ENCODE measurements at regions not wholly inside any gene's neighbourhood (a gene's known extent, or its start where the extent isn't known, plus 50 kb on each side); places are given as distances from the start of the nearest gene placed in this dataset.

DNA sequence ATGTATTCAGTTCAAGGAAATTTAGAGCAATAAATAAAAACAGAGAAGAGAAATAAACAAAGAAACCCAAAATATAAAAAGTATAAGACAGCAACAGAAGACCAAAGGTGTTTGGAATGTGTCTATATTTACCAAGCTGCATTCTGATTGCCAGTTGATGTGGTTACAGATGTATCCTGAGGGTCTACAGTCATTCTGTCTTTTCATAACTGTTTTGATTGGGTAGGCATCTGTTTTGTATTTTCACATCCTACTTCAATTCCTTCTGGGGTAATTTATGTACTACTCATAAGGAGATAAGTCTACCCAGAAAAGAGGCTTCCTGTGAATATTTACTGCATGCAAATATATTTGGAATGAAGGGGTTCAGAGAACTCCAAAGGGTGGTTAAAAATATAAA lies 596.8 kb upstream of the GCFC2 start:
- Histone ChIP-seq H4K20me1 (ENCODE audit: control insufficient read depth, insufficient read depth, low read depth, low read length) (no peaks in the 10 kb centered on the region), H3K27me3 (ENCODE audit: control insufficient read depth, low read length) (no peaks in the 10 kb centered on the region), H3K4me2 (ENCODE audit: low read length) (no peak overlapping the region), H3K36me3 (ENCODE audit: control insufficient read depth, low read length) (no peaks in the 10 kb centered on the region), H3K4me3 (ENCODE audit: low read length) (no peak overlapping the region), H3K9me3 (ENCODE audit: control insufficient read depth, insufficient read depth, low read length) (no peaks in the 10 kb centered on the region), H3K9me2 (replicated peaks; ENCODE audit: control insufficient read depth, low read length) (no peaks in the 10 kb centered on the region), H3K79me2 (ENCODE audit: control insufficient read depth, low read length) (no peaks in the 10 kb centered on the region), H3K4me1 (ENCODE audit: control insufficient read depth, low read length) (peaks cover 5% of the 10 kb centered on the region; the same call in 1 of the 2 replicates), H3K27ac (ENCODE audit: low read depth, low read length) (no peak overlapping the region), H3F3A (ENCODE audit: control insufficient read depth, insufficient read depth) (no peaks in the 10 kb centered on the region)
- TF ChIP-seq EZH2phosphoT487 (IDR thresholded peaks at IDR 0.05; ENCODE audit: borderline replicate concordance, low read length) (no peak), CTCF (IDR thresholded peaks at IDR 0.05; ENCODE audit: low read depth, low read length, poor library complexity, severe bottlenecking) (no peak)

DNA sequence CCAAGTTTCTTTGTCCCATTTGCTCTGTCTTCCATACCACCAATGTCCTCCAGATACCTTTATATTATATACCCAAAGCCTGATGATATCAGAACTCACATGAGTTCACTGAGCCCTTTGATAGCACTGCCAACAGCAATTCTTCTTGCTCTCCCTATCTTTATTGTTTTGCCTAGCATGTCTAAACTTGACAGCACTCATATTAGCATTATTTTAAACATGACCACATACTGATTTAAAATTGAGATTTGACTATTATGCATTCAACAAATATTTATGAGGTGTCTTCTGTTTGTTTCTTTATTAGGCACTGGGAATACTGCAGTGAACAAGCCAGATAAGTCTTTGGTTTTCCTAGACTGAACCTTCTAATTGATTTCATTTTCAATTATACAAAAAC lies 587.3 kb upstream of the GCFC2 start:
- H3F3A ChIP-seq (ENCODE audit: control insufficient read depth, insufficient read depth) = no peaks in the 10 kb centered on the region
- H3K27me3 ChIP-seq (ENCODE audit: control insufficient read depth, low read length) = no peaks in the 10 kb centered on the region
- TF ChIP-seq EZH2phosphoT487 (IDR thresholded peaks at IDR 0.05; ENCODE audit: borderline replicate concordance, low read length) (no peak), CTCF (IDR thresholded peaks at IDR 0.05; ENCODE audit: low read depth, low read length, poor library complexity, severe bottlenecking) (no peak)
- no peaks in the 10 kb centered on the region for H3K9me2 ChIP-seq (replicated peaks; ENCODE audit: control insufficient read depth, low read length)
- H3K79me2 ChIP-seq (ENCODE audit: control insufficient read depth, low read length) = no peaks in the 10 kb centered on the region
- no peaks in the 10 kb centered on the region for H4K20me1 ChIP-seq (ENCODE audit: control insufficient read depth, insufficient read depth, low read depth, low read length)
- no peak overlapping the region for H3K4me3 ChIP-seq (ENCODE audit: low read length)
- H3K4me1 ChIP-seq (ENCODE audit: control insufficient read depth, low read length) = no peaks in the 10 kb centered on the region
- H3K9me3 ChIP-seq (ENCODE audit: control insufficient read depth, insufficient read depth, low read length) = no peaks in the 10 kb centered on the region
- no peaks in the 10 kb centered on the region for H3K36me3 ChIP-seq (ENCODE audit: control insufficient read depth, low read length)
- no peak overlapping the region for H3K27ac ChIP-seq (ENCODE audit: low read depth, low read length)
- no peak overlapping the region for H3K4me2 ChIP-seq (ENCODE audit: low read length)

GRCh38 chr2:76296438-76296837 lies 585.7 kb upstream of the GCFC2 start:
- H3K9me2 ChIP-seq (replicated peaks; ENCODE audit: control insufficient read depth, low read length) = no peaks in the 10 kb centered on the region
- no peaks in the 10 kb centered on the region for H3K4me1 ChIP-seq (ENCODE audit: control insufficient read depth, low read length)
- H4K20me1 ChIP-seq (ENCODE audit: control insufficient read depth, insufficient read depth, low read depth, low read length) = no peaks in the 10 kb centered on the region
- TF ChIP-seq EZH2phosphoT487 (IDR thresholded peaks at IDR 0.05; ENCODE audit: borderline replicate concordance, low read length) (no peak), CTCF (IDR thresholded peaks at IDR 0.05; ENCODE audit: low read depth, low read length, poor library complexity, severe bottlenecking) (no peak)
- no peak overlapping the region for H3K4me2 ChIP-seq (ENCODE audit: low read length)
- no peaks in the 10 kb centered on the region for H3K36me3 ChIP-seq (ENCODE audit: control insufficient read depth, low read length)
- H3K9me3 ChIP-seq (ENCODE audit: control insufficient read depth, insufficient read depth, low read length) = no peaks in the 10 kb centered on the region
- no peaks in the 10 kb centered on the region for H3K79me2 ChIP-seq (ENCODE audit: control insufficient read depth, low read length)
- no peaks in the 10 kb centered on the region for H3K27me3 ChIP-seq (ENCODE audit: control insufficient read depth, low read length)
- H3K27ac ChIP-seq (ENCODE audit: low read depth, low read length) = no peak overlapping the region
- no peaks in the 10 kb centered on the region for H3F3A ChIP-seq (ENCODE audit: control insufficient read depth, insufficient read depth)
- no peak overlapping the region for H3K4me3 ChIP-seq (ENCODE audit: low read length)

- no peaks in the 10 kb centered on the region for H3K9me2 ChIP-seq (replicated peaks; ENCODE audit: control insufficient read depth, low read length)
- H3K36me3 ChIP-seq (ENCODE audit: control insufficient read depth, low read length) = no peaks in the 10 kb centered on the region
- H3K9me3 ChIP-seq (ENCODE audit: control insufficient read depth, insufficient read depth, low read length) = no peaks in the 10 kb centered on the region
- no peaks in the 10 kb centered on the region for H3K27me3 ChIP-seq (ENCODE audit: control insufficient read depth, low read length)
- H3K27ac ChIP-seq (ENCODE audit: low read depth, low read length) = no peak overlapping the region
- no peaks in the 10 kb centered on the region for H3K4me1 ChIP-seq (ENCODE audit: control insufficient read depth, low read length)
- no peaks in the 10 kb centered on the region for H3F3A ChIP-seq (ENCODE audit: control insufficient read depth, insufficient read depth)
- H3K4me2 ChIP-seq (ENCODE audit: low read length) = no peak overlapping the region
- no peak overlapping the region for H3K4me3 ChIP-seq (ENCODE audit: low read length)
- H3K79me2 ChIP-seq (ENCODE audit: control insufficient read depth, low read length) = no peaks in the 10 kb centered on the region
- H4K20me1 ChIP-seq (ENCODE audit: control insufficient read depth, insufficient read depth, low read depth, low read length) = no peaks in the 10 kb centered on the region
- no peak for TF ChIP-seq CTCF (IDR thresholded peaks at IDR 0.05; ENCODE audit: low read depth, low read length, poor library complexity, severe bottlenecking)
Measured at GRCh38 chr2:76295762-76296161, 585.0 kb upstream of the GCFC2 start.
